Lung (tissue), 11 donors: ENCODE measurements at regions not wholly inside any gene's neighbourhood (a gene's known extent, or its start where the extent isn't known, plus 50 kb on each side); places are given as distances from the start of the nearest gene placed in this dataset.

Source experiments
- ATAC-seq: fragments of 200-7000 bp; cut with Tn5 transposase; one replicate; pipeline ENCODE4 v1.9.1; 2020; ENCODE audit warnings: moderate number of reproducible peaks; ENCODE audit not compliant: insufficient read depth, low FRiP score
- DNase-seq, 3 donors: peaks; one replicate each; pipeline ENCODE4 v3.0.0-alpha.2; 2013 to 2017
- H3K27ac ChIP-seq, 2 donors: one replicate each; pipeline ENCODE4 v1.5.1; 2013; ENCODE audit warnings: mild to moderate bottlenecking in 2 of 2, moderate library complexity in 2 of 2, control low read depth in 1 of 2, inconsistent platforms in 1 of 2, low read depth in 1 of 2, low read length in 1 of 2
- H3K27me3 ChIP-seq, 3 donors: one replicate each; pipeline ENCODE4 v1.5.1; 2013; ENCODE audit warnings: low read length in 2 of 3; ENCODE audit not compliant: control insufficient read depth in 3 of 3, insufficient read depth in 3 of 3
- H3K36me3 ChIP-seq, 4 donors: one replicate each; pipeline ENCODE4 v1.5.1; 2013; ENCODE audit warnings: low read length in 4 of 4, mild to moderate bottlenecking in 1 of 4, moderate library complexity in 1 of 4; ENCODE audit not compliant: control insufficient read depth in 4 of 4, insufficient read depth in 4 of 4
- H3K4me1 ChIP-seq, 5 donors: one replicate each; pipeline ENCODE4 v1.5.1; 2013; ENCODE audit warnings: low read length in 5 of 5, mild to moderate bottlenecking in 2 of 5, moderate library complexity in 1 of 5; ENCODE audit not compliant: control insufficient read depth in 5 of 5, insufficient read depth in 5 of 5
- H3K4me3 ChIP-seq: one replicate; pipeline ENCODE4 v1.5.1; 2013; ENCODE audit warnings: mild to moderate bottlenecking, control low read depth, moderate library complexity
- H3K9ac ChIP-seq, 2 donors: one replicate each; pipeline ENCODE4 v1.5.1; 2013; ENCODE audit warnings: low read length in 2 of 2, control low read depth in 1 of 2; ENCODE audit not compliant: insufficient read depth in 1 of 2
- H3K9me3 ChIP-seq, 4 donors: one replicate each; pipeline ENCODE4 v1.5.1; 2013; ENCODE audit warnings: low read length in 3 of 4, mild to moderate bottlenecking in 1 of 4, moderate library complexity in 1 of 4; ENCODE audit not compliant: control insufficient read depth in 4 of 4, insufficient read depth in 3 of 4
- CTCF ChIP-seq: IDR thresholded peaks from 2 replicates; pipeline ENCODE4 v1.5.1; 2012; ENCODE audit warnings: mild to moderate bottlenecking; ENCODE audit errors: control extremely low read depth, extremely low read depth
- WGBS, 2 donors: extraction: QIAGEN DNeasy Blood & Tissue Kit; methylation state at CpG; one replicate each; pipeline ENCODE4 v1.1.7; 2013; 5-methylcytosine and 5-hydroxymethylcytosine counted together
- donor health status: control.
- donor health status: control.
- donor health status: Bipolar disorder and iron deficiency.
- donor health status: healthy.
- donor health status: DM: yes; HTN: yes; CAD: no.

DNA sequence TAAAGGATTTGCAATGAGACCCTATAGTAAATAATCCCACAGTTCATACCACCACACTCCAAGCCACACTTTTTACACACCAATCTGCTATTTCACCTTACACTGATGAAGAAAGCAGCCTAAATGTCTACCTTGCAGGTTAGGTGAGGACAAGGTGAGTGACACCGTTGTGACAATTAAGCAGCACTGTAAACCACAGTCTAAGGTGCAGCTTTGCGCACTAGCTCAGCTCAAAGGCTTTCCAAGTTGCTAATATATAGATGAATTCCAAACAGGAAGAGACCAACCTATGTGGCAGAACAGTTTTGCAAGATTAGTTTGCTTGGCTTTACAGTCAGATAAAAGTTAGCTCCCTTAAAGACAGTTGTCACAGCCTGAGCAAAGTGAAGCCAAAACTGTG lies 429.5 kb upstream of the MARCKS start:
- Histone ChIP-seq H3K27me3 (no peaks in the 10 kb centered on the region), H3K9ac (no peak overlapping the region), H3K36me3 (no peaks in the 10 kb centered on the region), H3K9me3 (no peaks in the 10 kb centered on the region), H3K4me1 (peaks cover 0 to 5% (median 0%) of the 10 kb centered on the region in 5 donors), H3K4me3 (no peak overlapping the region), H3K27ac (no peak overlapping the region)
- DNase-seq (no peak), ATAC-seq (no peak)
- 86 to 91% methylated on average over 2 of the region's 2 CpGs for WGBS, 2 donors
- TF ChIP-seq CTCF, result no peak

DNA sequence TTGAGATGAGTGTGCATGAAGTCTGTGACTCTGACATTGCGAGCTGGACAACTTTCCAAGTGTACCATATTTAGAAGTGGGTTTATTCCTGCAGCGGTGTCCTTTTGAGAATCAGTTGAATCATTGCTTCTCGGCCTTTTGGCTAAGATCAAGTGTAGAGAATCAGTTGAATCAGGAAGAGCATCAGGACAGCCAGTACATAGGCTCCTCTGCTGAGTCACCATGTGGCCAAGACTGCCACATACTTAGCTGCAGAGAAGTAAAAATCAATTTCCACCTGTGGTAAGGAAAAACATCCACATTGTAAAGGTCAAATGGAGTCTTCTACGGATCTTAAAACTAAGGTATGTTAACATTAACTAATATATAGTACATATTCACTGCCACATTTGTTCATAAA lies 428.4 kb upstream of the MARCKS start:
- Histone ChIP-seq H3K9ac (no peak overlapping the region), H3K4me1 (peaks cover 0 to 15% (median 0%) of the 10 kb centered on the region in 5 donors), H3K27me3 (no peaks in the 10 kb centered on the region), H3K9me3 (no peaks in the 10 kb centered on the region), H3K4me3 (no peak overlapping the region), H3K27ac (no peak overlapping the region), H3K36me3 (no peaks in the 10 kb centered on the region)
- WGBS, 2 donors, result 66 to 83% methylated on average over 4 of the region's 4 CpGs
- no peak for TF ChIP-seq CTCF
- DNase-seq, result no peak
- no peak for ATAC-seq

GRCh38 chr6:113432521-113433334 lies 424.4 kb upstream of the MARCKS start:
- H3K4me3 ChIP-seq, result no peak overlapping the region
- no peak for TF ChIP-seq CTCF
- no peak overlapping the region for H3K27ac ChIP-seq
- 31 to 60% methylated on average over 1 of the region's 1 CpG for WGBS, 2 donors
- ATAC-seq, result no peak
- no peaks in the 10 kb centered on the region for H3K36me3 ChIP-seq
- DNase-seq, result peak in 1 of 3 donors; percentile 15
- no peaks in the 10 kb centered on the region for H3K9me3 ChIP-seq
- H3K27me3 ChIP-seq, result no peaks in the 10 kb centered on the region
- no peak overlapping the region for H3K9ac ChIP-seq
- H3K4me1 ChIP-seq, result peaks cover 0 to 31% (median 0%) of the 10 kb centered on the region in 5 donors
